ENCODE measurements at regions not wholly inside any gene's neighbourhood (a gene's known extent, or its start where the extent isn't known, plus 50 kb on each side); places are given as distances from the start of the nearest gene placed in this dataset.

DNA sequence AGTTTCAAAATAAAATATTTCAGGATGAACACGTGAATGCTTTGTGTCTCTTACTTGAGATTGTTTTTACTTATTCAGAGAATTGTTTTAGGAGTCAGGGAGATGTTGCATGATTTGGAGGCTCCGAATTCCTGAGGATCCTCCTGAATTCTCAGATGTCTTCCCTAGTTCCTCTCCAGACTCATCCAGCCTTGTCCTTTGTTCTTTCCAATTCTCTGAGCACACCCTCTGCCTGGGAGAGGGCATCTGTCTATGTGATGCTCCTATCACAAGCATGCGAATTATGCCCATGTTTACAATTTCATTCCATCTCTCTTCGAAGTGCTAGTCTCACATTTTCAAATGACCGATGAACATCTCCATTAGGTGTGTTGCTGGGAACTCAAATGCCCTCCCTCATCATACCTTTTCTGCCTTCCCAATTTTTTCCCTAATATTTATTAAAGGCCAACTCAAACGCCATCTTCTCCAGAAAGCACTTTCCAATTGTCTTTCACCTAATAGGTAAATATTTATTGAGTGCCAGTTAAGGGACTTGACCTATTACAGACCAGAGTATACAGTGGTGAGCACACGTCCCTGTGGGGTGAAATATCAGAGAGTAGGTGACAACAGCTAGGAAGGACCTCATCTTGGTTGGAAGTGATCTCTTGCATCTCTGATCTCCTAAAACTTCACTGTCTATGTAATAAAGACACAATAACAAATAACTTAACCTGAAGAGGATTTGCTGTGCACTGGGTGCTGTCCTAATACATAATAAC lies 64.4 kb downstream of the ARF6 start:
- H3K9me2 ChIP-seq (ENCODE audit: insufficient read depth) = no peaks in the 10 kb centered on the region
- H2AFZ ChIP-seq (ENCODE audit: low read depth, low read length, poor library complexity, severe bottlenecking) = no peak overlapping the region
- H3K27ac ChIP-seq (ENCODE audit: low read depth, low read length) = no peak overlapping the region
- POLR2A ChIA-PET = no interaction called here
- no TSS peak for BruUV-seq (replicated peaks)
- no peaks in the 10 kb centered on the region for H3K36me3 ChIP-seq (ENCODE audit: control insufficient read depth in 1 of 2, insufficient read depth in 2 of 2, low read length in 2 of 2)
- TF ChIP-seq POLR2AphosphoS5 (IDR thresholded peaks at IDR 0.05; ENCODE audit: low read depth, low read length) = no peak
- TF ChIP-seq YY1 (IDR thresholded peaks at IDR 0.05; ENCODE audit: extremely low read depth, insufficient replicate concordance, low read depth, low read length) = no peak
- TF ChIP-seq POLR2A (IDR thresholded peaks at IDR 0.05; ENCODE audit: borderline replicate concordance, extremely low read depth, insufficient read depth, insufficient read length) = no peak
- no peak for TF ChIP-seq SIN3A (IDR thresholded peaks at IDR 0.05; ENCODE audit: low read depth)
- TF ChIP-seq EZH2phosphoT487 (IDR thresholded peaks at IDR 0.05; ENCODE audit: borderline replicate concordance) = no peak
- TF ChIP-seq SRF (IDR thresholded peaks at IDR 0.05; ENCODE audit: low read depth) = no peak
- no peak for TF ChIP-seq JUND (IDR thresholded peaks at IDR 0.05)
- no peak for TF ChIP-seq FOSL1 (IDR thresholded peaks at IDR 0.05; ENCODE audit: low read depth)
- TF ChIP-seq ZNF274 (IDR thresholded peaks at IDR 0.05; ENCODE audit: low read depth, low read length) = no peak
- no peak for TF ChIP-seq EZH2 (IDR thresholded peaks at IDR 0.05)
- no peak for TF ChIP-seq CBX3 (IDR thresholded peaks at IDR 0.05; ENCODE audit: low read depth)
- no peak for TF ChIP-seq CEBPB (IDR thresholded peaks at IDR 0.05; ENCODE audit: low read depth)
- TF ChIP-seq, protein P1, sequence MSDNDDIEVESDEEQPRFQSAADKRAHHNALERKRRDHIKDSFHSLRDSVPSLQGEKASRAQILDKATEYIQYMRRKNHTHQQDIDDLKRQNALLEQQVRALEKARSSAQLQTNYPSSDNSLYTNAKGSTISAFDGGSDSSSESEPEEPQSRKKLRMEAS (IDR thresholded peaks at IDR 0.05) = no peak
- no peak for TF ChIP-seq EGR1 (IDR thresholded peaks at IDR 0.05; ENCODE audit: low read depth)
- no peak for TF ChIP-seq ZBTB33 (IDR thresholded peaks at IDR 0.05; ENCODE audit: extremely low read depth, insufficient replicate concordance, low read length)
- no peak for TF ChIP-seq ZFX (IDR thresholded peaks at IDR 0.05)
- TF ChIP-seq ELF1 (IDR thresholded peaks at IDR 0.05; ENCODE audit: borderline replicate concordance, low read depth) = no peak
- no peak for TF ChIP-seq TCF7L2 (IDR thresholded peaks at IDR 0.05; ENCODE audit: borderline replicate concordance, extremely low read depth, insufficient read depth, insufficient read length)
- H3K4me2 ChIP-seq (ENCODE audit: low read length) = no peak overlapping the region
- H3K9me3 ChIP-seq (ENCODE audit: control insufficient read depth in 1 of 2, insufficient read depth in 1 of 2, low read depth in 1 of 2, low read length in 2 of 2) = no peaks in the 10 kb centered on the region
- no peak overlapping the region for H3K9ac ChIP-seq (ENCODE audit: low read length)
- H3K4me3 ChIP-seq (replicated peaks in 1 of 2; ENCODE audit: low read depth in 1 of 2, low read length in 2 of 2) = no peak overlapping the region
- RAD21 ChIA-PET (ENCODE audit: low non-redundant PET in 1 of 2, low total read pairs in 2 of 2, uncharacterized antibody in 2 of 2, unreplicated experiment in 2 of 2) = no interaction called here
- CTCF ChIA-PET = interaction anchor here (1.2 kb wide), 1 partner anchor 18 kb away, joined by 3 read pairs; no protein-coding TSS in a partner anchor
- peaks cover 13 to 43% of the 10 kb centered on the region in 2 experiments for H3K4me1 ChIP-seq (ENCODE audit: control insufficient read depth in 1 of 2, insufficient read depth in 2 of 2, low read length in 2 of 2)
- no peak for DNase-seq (ENCODE audit: low read depth, low spot score)
- no peaks in the 10 kb centered on the region for H3K79me2 ChIP-seq (ENCODE audit: insufficient read depth, low read length)
- H3K27me3 ChIP-seq (ENCODE audit: insufficient read depth, low read length) = no peaks in the 10 kb centered on the region
- no peak for ATAC-seq
- intact Hi-C loops (cut with micrococcal nuclease) = no loop called here
- no peaks in the 10 kb centered on the region for H4K20me1 ChIP-seq (ENCODE audit: insufficient read depth)
